CD4-positive, CD25-positive, alpha-beta regulatory T cell (primary cell): ENCODE measurements at regions not wholly inside any gene's neighbourhood (a gene's known extent, or its start where the extent isn't known, plus 50 kb on each side); places are given as distances from the start of the nearest gene placed in this dataset.

Source experiments
- ATAC-seq, 2 donors: fragments of 150-1000 bp; cut with Tn5 transposase; one replicate each; pipeline ENCODE4 v1.10.0; 2021; ENCODE audit warnings: low read depth in 2 of 2, moderate number of reproducible peaks in 2 of 2, moderate library complexity in 1 of 2
- DNase-seq, 3 donors: peaks; one replicate each; pipeline versions ENCODE4 v3.0.0 to v3.0.0-alpha.2; 2012 to 2022; ENCODE audit warnings: mixed read lengths in 1 of 3
- H3K27ac ChIP-seq: one replicate; pipeline ENCODE4 v1.7.0; 2013; ENCODE audit warnings: mild to moderate bottlenecking, low read length; ENCODE audit not compliant: insufficient read depth, poor library complexity, severe bottlenecking
- H3K27me3 ChIP-seq: one replicate; pipeline ENCODE4 v1.7.0; 2013; ENCODE audit warnings: low read length; ENCODE audit not compliant: control insufficient read depth, insufficient read depth
- H3K36me3 ChIP-seq: one replicate; pipeline ENCODE4 v1.7.0; 2013; ENCODE audit warnings: mild to moderate bottlenecking, low read length, moderate library complexity; ENCODE audit not compliant: control insufficient read depth, insufficient read depth
- H3K4me1 ChIP-seq: 2 replicates; pipeline ENCODE4 v1.7.0; 2013; ENCODE audit warnings: mild to moderate bottlenecking, low read length; ENCODE audit not compliant: insufficient read depth, control insufficient read depth, poor library complexity, severe bottlenecking
- H3K4me3 ChIP-seq: one replicate; pipeline ENCODE4 v1.7.0; 2013; ENCODE audit warnings: low read depth, mild to moderate bottlenecking, low read length, moderate library complexity
- H3K9me3 ChIP-seq, 2 experiments: 1 replicate in 1 of 2; 2 replicates in 1 of 2; pipeline ENCODE4 v1.7.0; 2013; ENCODE audit warnings: low read length in 2 of 2, mild to moderate bottlenecking in 1 of 2, moderate library complexity in 1 of 2; ENCODE audit not compliant: control insufficient read depth in 2 of 2
- H3K27ac Mint-ChIP-seq, 3 donors: one replicate each; pipeline ENCODE4 v1.8.0; 2020 to 2022; ENCODE audit warnings: mild to moderate bottlenecking in 3 of 3, mixed read lengths in 3 of 3, moderate library complexity in 2 of 3
- H3K27me3 Mint-ChIP-seq: one replicate; pipeline ENCODE4 v1.8.0; 2022; ENCODE audit warnings: mild to moderate bottlenecking, mixed read lengths
- H3K36me3 Mint-ChIP-seq: one replicate; pipeline ENCODE4 v1.8.0; 2020; ENCODE audit warnings: mixed read lengths
- H3K4me1 Mint-ChIP-seq, 4 donors: one replicate each; pipeline ENCODE4 v1.8.0; 2020 to 2022; ENCODE audit warnings: mixed read lengths in 4 of 4, mild to moderate bottlenecking in 1 of 4
- H3K4me3 Mint-ChIP-seq, 4 donors: one replicate each; pipeline ENCODE4 v1.8.0; 2020 to 2022; ENCODE audit warnings: mild to moderate bottlenecking in 4 of 4, mixed read lengths in 4 of 4, moderate library complexity in 3 of 4
- H3K9me3 Mint-ChIP-seq, 7 donors: one replicate each; pipeline ENCODE4 v1.8.0; 2020 to 2022; ENCODE audit warnings: mixed read lengths in 7 of 7, mild to moderate bottlenecking in 3 of 7, moderate library complexity in 2 of 7

DNA sequence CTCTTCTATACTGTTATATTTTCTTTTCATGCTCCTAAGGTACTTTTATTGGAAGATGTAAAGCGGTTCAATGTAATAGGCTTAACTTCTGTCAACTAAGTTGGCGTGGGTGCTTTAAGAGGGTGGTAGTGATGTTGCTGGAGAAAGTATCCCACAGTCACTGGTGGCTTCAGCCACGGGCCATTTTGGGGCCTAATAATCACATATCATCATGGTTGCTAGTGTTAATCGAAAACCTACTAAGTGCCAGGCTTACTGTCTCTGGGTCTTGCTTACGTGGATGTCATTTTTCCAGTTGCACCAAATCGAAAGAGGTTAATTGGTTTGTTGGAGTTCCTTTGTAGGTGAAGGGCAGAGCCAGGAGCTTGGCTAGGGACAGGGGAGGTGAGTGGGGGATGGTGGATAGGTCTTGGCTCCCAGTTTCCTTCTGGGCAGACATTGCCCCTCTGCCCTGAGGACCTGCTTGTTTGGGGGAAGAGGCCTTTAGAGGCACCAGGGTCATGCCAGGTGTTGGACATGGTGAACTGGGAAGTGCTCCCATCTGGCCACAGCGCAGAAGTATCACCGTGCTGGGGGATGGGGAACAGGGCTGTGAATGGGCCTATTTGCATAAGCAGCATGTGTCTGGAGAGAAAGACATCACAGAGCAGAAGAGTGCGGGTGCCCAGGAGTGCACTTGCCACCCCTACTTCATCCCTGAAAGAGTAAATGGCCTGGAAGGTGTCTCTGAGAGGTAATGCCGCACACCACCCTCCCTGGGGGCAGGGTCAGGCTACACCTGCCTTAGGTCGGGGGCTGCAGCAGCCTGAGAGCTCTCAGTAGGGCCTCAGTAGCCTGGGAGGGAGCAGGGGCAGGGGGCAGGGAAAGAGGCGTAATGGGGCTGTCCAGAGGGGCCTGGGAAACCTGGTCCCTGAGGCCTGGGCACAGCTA is 62.4 kb upstream of the POLG start:
- peaks cover 20% of the 10 kb centered on the region for H3K27me3 ChIP-seq
- no peak for DNase-seq
- Mint-ChIP-seq H3K27ac (no peak overlapping the region), H3K36me3 (no peaks in the 10 kb centered on the region), H3K4me3 (peak overlapping the region in 3 of 4 donors; percentile 8 to 39 (median 29)), H3K9me3 (peaks cover 0 to 2% (median 0%) of the 10 kb centered on the region in 7 donors), H3K27me3 (peaks cover 67% of the 10 kb centered on the region), H3K4me1 (peaks cover 0 to 18% (median 2%) of the 10 kb centered on the region in 4 donors)
- no peak overlapping the region for H3K27ac ChIP-seq
- no peaks in the 10 kb centered on the region for H3K9me3 ChIP-seq
- peaks cover 16% of the 10 kb centered on the region for H3K4me1 ChIP-seq
- no peak for ATAC-seq
- no peaks in the 10 kb centered on the region for H3K36me3 ChIP-seq
- no peak overlapping the region for H3K4me3 ChIP-seq

DNA sequence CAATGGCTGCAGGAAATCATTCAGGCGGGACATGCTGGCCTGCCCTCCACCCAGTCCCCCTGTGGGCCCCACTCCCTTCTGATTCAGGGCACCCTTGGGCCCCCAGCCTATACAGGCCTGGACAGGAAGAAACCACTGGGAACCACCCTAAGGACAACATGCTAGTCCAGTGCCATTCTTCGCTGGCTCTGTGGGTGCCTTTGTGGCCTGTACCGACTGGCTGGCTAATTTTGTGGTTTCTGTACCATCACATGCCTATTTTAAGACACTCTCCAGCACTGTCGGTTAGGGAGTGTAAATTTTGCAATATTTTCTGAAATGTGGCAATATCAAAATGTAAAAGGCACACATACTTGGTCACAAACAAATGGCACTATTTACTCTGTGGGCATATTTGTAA is 61.4 kb upstream of the POLG start:
- no peaks in the 10 kb centered on the region for H3K36me3 ChIP-seq
- no peak overlapping the region for H3K27ac Mint-ChIP-seq
- no peak overlapping the region for H3K4me3 Mint-ChIP-seq
- peaks cover 16% of the 10 kb centered on the region for H3K4me1 ChIP-seq
- H3K27me3 Mint-ChIP-seq: peaks cover 57% of the 10 kb centered on the region
- H3K9me3 ChIP-seq: no peaks in the 10 kb centered on the region
- DNase-seq (no peak), ATAC-seq (no peak)
- no peaks in the 10 kb centered on the region for H3K36me3 Mint-ChIP-seq
- H3K27me3 ChIP-seq: peaks cover 10% of the 10 kb centered on the region
- H3K4me1 Mint-ChIP-seq: peaks cover 0 to 14% (median 0%) of the 10 kb centered on the region in 4 donors
- no peaks in the 10 kb centered on the region for H3K9me3 Mint-ChIP-seq
- no peak overlapping the region for H3K4me3 ChIP-seq
- no peak overlapping the region for H3K27ac ChIP-seq

DNA sequence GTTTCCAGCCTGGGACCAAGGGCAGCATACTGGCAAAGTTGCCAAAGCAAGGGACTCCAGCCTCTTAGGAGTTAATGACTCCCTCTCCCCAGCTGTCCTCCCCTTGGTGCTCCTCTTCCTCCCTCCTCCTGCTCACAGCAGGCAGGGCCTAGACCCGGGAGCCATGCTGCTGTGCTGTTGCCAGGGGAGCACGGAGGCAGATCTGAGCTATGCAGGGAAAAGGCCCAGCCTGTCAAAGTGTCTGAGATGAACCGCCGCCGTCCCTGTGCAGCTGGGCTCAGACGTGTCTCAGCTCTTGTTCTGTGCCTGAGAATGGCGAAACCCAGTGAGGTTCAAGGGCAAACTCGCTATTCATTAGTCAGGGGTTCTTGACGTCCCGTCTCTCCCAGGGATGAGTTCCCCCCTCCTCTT is 60.8 kb upstream of the POLG start:
- Histone ChIP-seq H3K36me3 (no peaks in the 10 kb centered on the region), H3K27ac (no peak overlapping the region), H3K27me3 (peaks cover 10% of the 10 kb centered on the region), H3K4me1 (peaks cover 16% of the 10 kb centered on the region), H3K4me3 (no peak overlapping the region), H3K9me3 (no peaks in the 10 kb centered on the region)
- H3K27me3 Mint-ChIP-seq: peaks cover 57% of the 10 kb centered on the region
- H3K36me3 Mint-ChIP-seq: no peaks in the 10 kb centered on the region
- ATAC-seq (no peak), DNase-seq (no peak)
- H3K9me3 Mint-ChIP-seq: no peaks in the 10 kb centered on the region
- no peak overlapping the region for H3K4me3 Mint-ChIP-seq
- H3K27ac Mint-ChIP-seq: no peak overlapping the region
- peaks cover 0 to 10% (median 0%) of the 10 kb centered on the region in 4 donors for H3K4me1 Mint-ChIP-seq

DNA sequence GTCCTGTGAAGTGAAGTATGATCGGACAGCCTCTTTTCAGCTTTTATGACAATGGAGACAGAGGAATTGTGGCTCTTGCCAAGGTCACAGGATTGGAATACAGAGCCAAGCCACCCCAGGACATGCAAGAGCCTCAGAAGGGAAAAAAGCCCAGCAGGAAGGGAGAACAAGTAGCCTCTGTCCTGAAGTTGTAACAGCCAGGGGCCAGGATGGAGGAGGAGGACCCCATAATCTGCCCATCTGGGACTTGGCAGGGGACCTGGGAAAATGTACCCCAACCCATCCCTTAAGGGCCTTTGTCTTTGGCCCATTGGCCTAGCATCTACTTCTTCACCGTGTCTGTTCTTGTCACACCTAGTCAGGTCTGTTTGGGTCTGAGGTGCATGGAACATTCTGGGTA is 60.4 kb upstream of the POLG start:
- H3K27me3 Mint-ChIP-seq: peaks cover 57% of the 10 kb centered on the region
- H3K27me3 ChIP-seq: peaks cover 10% of the 10 kb centered on the region

DNA sequence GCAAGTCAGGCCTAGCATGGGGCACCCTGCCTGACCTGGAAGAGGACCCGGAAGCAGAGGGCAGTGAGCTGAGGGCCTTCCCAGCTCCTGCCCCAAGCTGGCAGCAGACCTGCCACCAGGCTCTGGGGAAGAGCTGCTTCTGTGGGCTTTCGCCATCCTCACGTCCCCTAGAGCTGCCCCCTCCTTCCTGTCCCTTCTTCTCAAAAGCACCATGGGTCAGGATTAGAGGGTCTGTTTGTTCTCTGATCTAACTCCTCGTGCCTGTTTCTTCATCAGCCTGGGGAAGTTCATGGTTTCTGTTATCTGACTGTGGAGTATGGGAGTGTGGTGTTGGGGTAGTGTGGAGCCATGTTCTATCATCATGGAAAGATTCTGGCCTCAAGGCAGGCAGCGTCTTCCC is 58.4 kb upstream of the POLG start:
- no peak overlapping the region for H3K27ac Mint-ChIP-seq
- Histone ChIP-seq H3K27ac (no peak overlapping the region), H3K4me3 (no peak overlapping the region), H3K36me3 (no peaks in the 10 kb centered on the region), H3K4me1 (no peaks in the 10 kb centered on the region), H3K27me3 (peaks cover 5% of the 10 kb centered on the region), H3K9me3 (no peaks in the 10 kb centered on the region)
- ATAC-seq (no peak), DNase-seq (no peak)
- no peaks in the 10 kb centered on the region for H3K9me3 Mint-ChIP-seq
- no peaks in the 10 kb centered on the region for H3K4me1 Mint-ChIP-seq
- H3K36me3 Mint-ChIP-seq: no peaks in the 10 kb centered on the region
- peaks cover 56% of the 10 kb centered on the region for H3K27me3 Mint-ChIP-seq
- no peak overlapping the region for H3K4me3 Mint-ChIP-seq

More for the DNA sequence above, 60.4 kb upstream of the POLG start:
- H3K36me3 ChIP-seq: no peaks in the 10 kb centered on the region
- DNase-seq (no peak), ATAC-seq (no peak)
- H3K36me3 Mint-ChIP-seq: no peaks in the 10 kb centered on the region
- peaks cover 11% of the 10 kb centered on the region for H3K4me1 ChIP-seq
- no peaks in the 10 kb centered on the region for H3K9me3 Mint-ChIP-seq
- H3K27ac ChIP-seq: no peak overlapping the region
- no peak overlapping the region for H3K4me3 Mint-ChIP-seq
- no peak overlapping the region for H3K27ac Mint-ChIP-seq
- peaks cover 0 to 10% (median 0%) of the 10 kb centered on the region in 4 donors for H3K4me1 Mint-ChIP-seq
- H3K4me3 ChIP-seq: no peak overlapping the region
- H3K9me3 ChIP-seq: no peaks in the 10 kb centered on the region

DNA sequence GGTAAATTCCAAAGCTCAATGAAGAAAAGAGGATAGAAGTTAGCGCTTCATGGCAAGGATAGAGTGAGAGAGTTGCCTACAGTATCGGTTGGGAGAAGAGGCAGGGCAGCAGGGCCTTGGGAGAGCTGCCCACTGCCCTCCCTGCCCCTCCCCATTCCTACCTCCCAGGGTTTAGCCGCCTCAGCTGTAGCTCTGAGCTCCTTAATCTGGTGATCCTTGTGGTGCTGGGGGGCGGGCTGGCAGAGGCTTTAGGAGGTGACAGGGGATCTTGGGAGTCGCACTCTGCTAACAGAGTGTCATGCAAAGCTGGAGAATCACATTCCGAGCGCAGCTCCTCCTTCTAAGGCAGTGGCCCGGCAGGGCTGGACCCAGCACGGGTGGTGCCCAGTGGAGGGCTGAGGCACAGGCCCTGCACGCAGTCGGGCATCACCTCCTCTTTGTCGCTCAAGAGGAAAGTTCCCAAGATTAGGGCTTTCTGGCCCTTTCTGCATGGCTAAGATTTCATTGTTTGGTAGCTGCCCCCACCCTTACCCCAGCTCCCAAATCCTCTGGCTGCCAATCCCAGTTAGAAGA is 57.1 kb upstream of the POLG start:
- H3K27me3 ChIP-seq: peaks cover under 1% of the 10 kb centered on the region
- H3K9me3 Mint-ChIP-seq: no peaks in the 10 kb centered on the region

GRCh38 chr15:89389841-89390603 is 55.4 kb upstream of the POLG start:
- no peaks in the 10 kb centered on the region for H3K4me1 Mint-ChIP-seq
- H3K36me3 Mint-ChIP-seq: no peaks in the 10 kb centered on the region
- Histone ChIP-seq H3K36me3 (no peaks in the 10 kb centered on the region), H3K4me3 (no peak overlapping the region), H3K9me3 (no peaks in the 10 kb centered on the region), H3K4me1 (no peaks in the 10 kb centered on the region), H3K27me3 (no peaks in the 10 kb centered on the region), H3K27ac (no peak overlapping the region)
- ATAC-seq: no peak
- H3K27me3 Mint-ChIP-seq: peaks cover 39% of the 10 kb centered on the region
- peak overlapping the region in 1 of 3 donors; percentile 88 for H3K27ac Mint-ChIP-seq
- no peak overlapping the region for H3K4me3 Mint-ChIP-seq
- DNase-seq: no peak
- no peaks in the 10 kb centered on the region for H3K9me3 Mint-ChIP-seq

More for the DNA sequence above, 57.1 kb upstream of the POLG start:
- no peak overlapping the region for H3K4me3 Mint-ChIP-seq
- no peaks in the 10 kb centered on the region for H3K4me1 ChIP-seq
- no peak overlapping the region for H3K27ac Mint-ChIP-seq
- H3K36me3 ChIP-seq: no peaks in the 10 kb centered on the region
- H3K27me3 Mint-ChIP-seq: peaks cover 49% of the 10 kb centered on the region
- ATAC-seq: no peak
- no peaks in the 10 kb centered on the region for H3K36me3 Mint-ChIP-seq
- H3K27ac ChIP-seq: no peak overlapping the region
- no peak for DNase-seq
- H3K9me3 ChIP-seq: no peaks in the 10 kb centered on the region
- no peaks in the 10 kb centered on the region for H3K4me1 Mint-ChIP-seq
- H3K4me3 ChIP-seq: no peak overlapping the region
